Endometrium (tissue), 2 donors: ENCODE measurements at regions not wholly inside any gene's neighbourhood (a gene's known extent, or its start where the extent isn't known, plus 50 kb on each side); places are given as distances from the start of the nearest gene placed in this dataset.
A peak's percentile ranks its signal among the peaks of the same experiment; 100 is the strongest.
"Not testable (repeated sequence)": the region's sequence is repeated elsewhere in the genome, so short reads cannot be mapped to it uniquely, and the experiment has no call there.

Experiments used
- FAIRE-seq: peaks from 2 replicates; lab custom pipeline; 2012; peaks lifted over from hg19 to GRCh38; lab: Jason Lieb, UNC
- donor health status: control.
- donor health status: control.

GRCh38 chr14:46433381-46433780 lies 218.2 kb downstream of the RPL10L start:
- no peak for FAIRE-seq

- FAIRE-seq: no peak
Observed at GRCh38 chr14:46432516-46432915, 219.1 kb downstream of the RPL10L start.

- FAIRE-seq: no peak
Observed at GRCh38 chr14:46417066-46417465, 234.5 kb downstream of the RPL10L start.

GRCh38 chr14:46404865-46405811 lies 246.4 kb downstream of the RPL10L start:
- peak; percentile 90 for FAIRE-seq

GRCh38 chr14:46402001-46402690 lies 249.4 kb downstream of the RPL10L start:
- FAIRE-seq: not testable (repeated sequence)

- FAIRE-seq: peak; percentile 4
Observed at GRCh38 chr14:46401066-46401465, 250.5 kb downstream of the RPL10L start.

GRCh38 chr14:46399049-46399448 lies 252.5 kb downstream of the RPL10L start:
- FAIRE-seq: no peak

- FAIRE-seq: no peak
Observed at GRCh38 chr14:46384611-46385010, 267.0 kb downstream of the RPL10L start.

GRCh38 chr14:46381674-46382073 lies 269.9 kb downstream of the RPL10L start:
- no peak for FAIRE-seq

GRCh38 chr14:46378248-46378647 lies 273.3 kb downstream of the RPL10L start:
- no peak for FAIRE-seq

GRCh38 chr14:46377305-46377704 lies 274.3 kb downstream of the RPL10L start:
- no peak for FAIRE-seq

GRCh38 chr14:46369391-46369790 lies 282.2 kb downstream of the RPL10L start:
- FAIRE-seq: no peak

- no peak for FAIRE-seq
Observed at GRCh38 chr14:46368275-46368674, 283.3 kb downstream of the RPL10L start.

GRCh38 chr14:46352844-46353243 lies 298.7 kb downstream of the RPL10L start:
- no peak for FAIRE-seq

- no peak for FAIRE-seq
Observed at GRCh38 chr14:46344327-46344937, 307.1 kb downstream of the RPL10L start.

- no peak for FAIRE-seq
Observed at GRCh38 chr14:46325777-46326176, 325.8 kb downstream of the RPL10L start.

- FAIRE-seq: no peak
Observed at GRCh38 chr14:46325157-46325556, 326.4 kb downstream of the RPL10L start.

- FAIRE-seq: no peak
Observed at GRCh38 chr14:46323404-46323762, 328.2 kb downstream of the RPL10L start.

- no peak for FAIRE-seq
Observed at GRCh38 chr14:46322730-46323403, 328.7 kb downstream of the RPL10L start.

GRCh38 chr14:46322076-46322475 lies 329.5 kb downstream of the RPL10L start:
- no peak for FAIRE-seq

- FAIRE-seq: no peak
Observed at GRCh38 chr14:46306267-46306666, 345.3 kb downstream of the RPL10L start.

GRCh38 chr14:46300765-46301164 lies 350.8 kb downstream of the RPL10L start:
- FAIRE-seq: no peak
